ENCODE measurements at regions not wholly inside any gene's neighbourhood (a gene's known extent, or its start where the extent isn't known, plus 50 kb on each side); places are given as distances from the start of the nearest gene placed in this dataset.

- Mint-ChIP-seq H3K9me3 (ENCODE audit: unreplicated experiment) (no peaks in the 10 kb centered on the region), H3K27me3 (ENCODE audit: insufficient read depth, unreplicated experiment) (no peaks in the 10 kb centered on the region), H3K27ac (ENCODE audit: low read depth, unreplicated experiment) (no peak overlapping the region), H3K4me3 (ENCODE audit: unreplicated experiment) (no peak overlapping the region), H3K36me3 (ENCODE audit: insufficient read depth, unreplicated experiment) (no peaks in the 10 kb centered on the region), H3K4me1 (ENCODE audit: insufficient read depth, unreplicated experiment) (no peaks in the 10 kb centered on the region)
- POLR2A ChIA-PET, result interaction anchor here (0.6 kb wide), 1 partner anchor 282 kb away, joined by 4 read pairs; no protein-coding TSS in a partner anchor
- no peak for TF ChIP-seq CTCF (IDR thresholded peaks at IDR 0.05; ENCODE audit: unreplicated experiment)
- no peak for DNase-seq (ENCODE audit: unreplicated experiment)
- intact Hi-C loops (cut with micrococcal nuclease), result no loop called here
- CTCF ChIA-PET, result interaction anchor here (0.9 to 4.3 kb wide), 3 partner anchors 8 to 266 kb away, joined by 5 to 29 read pairs (median 5); no protein-coding TSS in a partner anchor
- BruUV-seq (replicated peaks), result no TSS peak
Measured at GRCh38 chr4:159497936-159498335, 395.1 kb downstream of the RAPGEF2 start.

GRCh38 chr4:159498446-159499115 lies 395.7 kb downstream of the RAPGEF2 start:
- H3K4me3 Mint-ChIP-seq (ENCODE audit: unreplicated experiment), result no peak overlapping the region
- ChIA-PET CTCF (interaction anchor here (1.8 to 4.3 kb wide), 2 partner anchors 8 to 12 kb away, joined by 5 to 29 read pairs; no protein-coding TSS in a partner anchor), POLR2A (interaction anchor here (0.6 kb wide), 1 partner anchor 282 kb away, joined by 4 read pairs; no protein-coding TSS in a partner anchor)
- intact Hi-C loops (cut with micrococcal nuclease), result no loop called here
- no peaks in the 10 kb centered on the region for H3K4me1 Mint-ChIP-seq (ENCODE audit: insufficient read depth, unreplicated experiment)
- no peak for DNase-seq (ENCODE audit: unreplicated experiment)
- no peaks in the 10 kb centered on the region for H3K27me3 Mint-ChIP-seq (ENCODE audit: insufficient read depth, unreplicated experiment)
- BruUV-seq (replicated peaks), result no TSS peak
- no peaks in the 10 kb centered on the region for H3K9me3 Mint-ChIP-seq (ENCODE audit: unreplicated experiment)
- H3K36me3 Mint-ChIP-seq (ENCODE audit: insufficient read depth, unreplicated experiment), result no peaks in the 10 kb centered on the region
- no peak for TF ChIP-seq CTCF (IDR thresholded peaks at IDR 0.05; ENCODE audit: unreplicated experiment)
- H3K27ac Mint-ChIP-seq (ENCODE audit: low read depth, unreplicated experiment), result no peak overlapping the region

- intact Hi-C loops (cut with micrococcal nuclease), result no loop called here
- H3K4me1 Mint-ChIP-seq (ENCODE audit: insufficient read depth, unreplicated experiment), result peaks cover 14% of the 10 kb centered on the region
- no peaks in the 10 kb centered on the region for H3K9me3 Mint-ChIP-seq (ENCODE audit: unreplicated experiment)
- no TSS peak for BruUV-seq (replicated peaks)
- H3K27ac Mint-ChIP-seq (ENCODE audit: low read depth, unreplicated experiment), result no peak overlapping the region
- ChIA-PET POLR2A (no interaction called here), CTCF (no interaction called here)
- no peak for DNase-seq (ENCODE audit: unreplicated experiment)
- H3K27me3 Mint-ChIP-seq (ENCODE audit: insufficient read depth, unreplicated experiment), result no peaks in the 10 kb centered on the region
- no peaks in the 10 kb centered on the region for H3K36me3 Mint-ChIP-seq (ENCODE audit: insufficient read depth, unreplicated experiment)
- TF ChIP-seq CTCF (IDR thresholded peaks at IDR 0.05; ENCODE audit: unreplicated experiment), result no peak
- H3K4me3 Mint-ChIP-seq (ENCODE audit: unreplicated experiment), result no peak overlapping the region
Measured at GRCh38 chr4:159500861-159501260, 398.0 kb downstream of the RAPGEF2 start.

GRCh38 chr4:159503236-159504008 lies 400.5 kb downstream of the RAPGEF2 start:
- ChIA-PET CTCF (interaction anchor here (0.7 to 1.3 kb wide), 4 partner anchors 13 to 117 kb away, joined by 3 read pairs; no protein-coding TSS in a partner anchor), POLR2A (interaction anchor here (0.7 kb wide), 1 partner anchor 116 kb away, joined by 4 read pairs; no protein-coding TSS in a partner anchor)
- intact Hi-C loops (cut with micrococcal nuclease), result no loop called here
- no peak for DNase-seq (ENCODE audit: unreplicated experiment)
- no TSS peak for BruUV-seq (replicated peaks)
- no peaks in the 10 kb centered on the region for H3K36me3 Mint-ChIP-seq (ENCODE audit: insufficient read depth, unreplicated experiment)
- TF ChIP-seq CTCF (IDR thresholded peaks at IDR 0.05; ENCODE audit: unreplicated experiment), result no peak
- no peak overlapping the region for H3K27ac Mint-ChIP-seq (ENCODE audit: low read depth, unreplicated experiment)
- H3K27me3 Mint-ChIP-seq (ENCODE audit: insufficient read depth, unreplicated experiment), result no peaks in the 10 kb centered on the region
- H3K4me3 Mint-ChIP-seq (ENCODE audit: unreplicated experiment), result no peak overlapping the region
- H3K9me3 Mint-ChIP-seq (ENCODE audit: unreplicated experiment), result no peaks in the 10 kb centered on the region
- peaks cover 14% of the 10 kb centered on the region for H3K4me1 Mint-ChIP-seq (ENCODE audit: insufficient read depth, unreplicated experiment)
